NCI-H524 treated with DMSO at 0.1 percent for 48 hours (cell line): ENCODE measurements at regions not wholly inside any gene's neighbourhood (a gene's known extent, or its start where the extent isn't known, plus 50 kb on each side); places are given as distances from the start of the nearest gene placed in this dataset.
A peak's percentile ranks its signal among the peaks of the same experiment; 100 is the strongest.

ENCODE experiments used
- DNase-seq: peaks from one replicate; lab custom pipeline; 2025; lab: John Stamatoyannopoulos, UW

- DNase-seq, result no peak
Measured at GRCh38 chr6:138007014-138007472, 100.2 kb downstream of the PERP start.

DNA sequence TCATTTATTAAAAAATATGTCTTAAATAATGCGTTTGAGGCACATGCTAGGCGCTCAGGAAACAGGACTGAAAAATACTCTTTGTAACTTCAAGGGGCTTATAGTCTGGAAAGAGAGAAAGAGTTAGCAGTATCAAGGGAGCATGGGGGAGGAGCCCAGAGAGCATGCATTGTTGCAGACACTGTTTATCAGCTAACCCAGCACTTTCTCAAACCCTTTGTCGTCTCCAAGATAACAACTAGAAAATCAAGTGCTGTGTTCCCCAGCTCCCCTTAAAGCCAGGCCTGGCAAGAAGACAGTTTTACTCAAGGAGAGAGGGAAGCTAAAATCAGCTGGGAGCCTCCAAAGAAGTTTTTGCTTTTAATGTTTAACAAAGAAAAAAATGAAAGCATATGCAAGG lies 98.4 kb downstream of the PERP start:
- no peak for DNase-seq

DNA sequence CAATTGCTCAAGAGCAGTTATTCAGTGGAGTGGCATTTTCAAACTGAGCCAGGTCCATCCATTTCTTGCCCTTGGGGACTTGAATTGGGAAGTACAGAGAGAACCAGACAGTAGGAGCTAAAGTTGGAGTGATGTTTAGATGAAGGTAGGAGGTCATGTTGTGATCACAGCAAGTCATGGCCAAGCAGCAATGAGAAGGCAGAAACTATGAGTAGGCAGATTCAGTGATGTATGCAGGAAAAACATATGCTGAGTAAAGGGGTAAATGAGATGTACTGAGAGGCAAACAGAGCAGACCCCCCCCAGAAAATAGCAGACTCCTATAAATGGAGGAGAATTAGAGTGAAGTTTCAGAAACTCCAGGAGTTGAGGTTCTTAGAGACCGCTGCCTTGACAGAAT lies 95.8 kb downstream of the PERP start:
- no peak for DNase-seq

GRCh38 chr6:138012682-138013081 lies 94.5 kb downstream of the PERP start:
- DNase-seq, result no peak

DNA sequence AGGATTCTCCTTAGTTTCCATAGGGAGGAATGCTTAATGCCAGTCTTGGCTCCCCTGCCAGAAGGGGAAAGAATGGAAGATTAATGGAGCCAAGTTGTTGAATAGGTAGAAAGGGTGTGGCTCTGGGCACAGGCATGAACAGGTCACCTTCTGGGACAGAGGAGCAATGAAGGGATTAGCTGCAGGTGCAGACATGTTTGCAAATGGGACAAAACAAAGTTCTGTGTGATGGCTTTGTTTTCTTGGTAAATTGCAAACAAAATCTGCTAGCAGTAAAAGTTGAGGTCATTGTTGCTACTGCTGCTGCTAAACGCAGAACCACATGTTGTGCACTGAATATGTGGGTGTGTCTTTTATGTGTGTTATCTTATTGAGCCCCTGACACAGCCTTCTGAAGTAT lies 93.3 kb downstream of the PERP start:
- DNase-seq, result no peak

DNA sequence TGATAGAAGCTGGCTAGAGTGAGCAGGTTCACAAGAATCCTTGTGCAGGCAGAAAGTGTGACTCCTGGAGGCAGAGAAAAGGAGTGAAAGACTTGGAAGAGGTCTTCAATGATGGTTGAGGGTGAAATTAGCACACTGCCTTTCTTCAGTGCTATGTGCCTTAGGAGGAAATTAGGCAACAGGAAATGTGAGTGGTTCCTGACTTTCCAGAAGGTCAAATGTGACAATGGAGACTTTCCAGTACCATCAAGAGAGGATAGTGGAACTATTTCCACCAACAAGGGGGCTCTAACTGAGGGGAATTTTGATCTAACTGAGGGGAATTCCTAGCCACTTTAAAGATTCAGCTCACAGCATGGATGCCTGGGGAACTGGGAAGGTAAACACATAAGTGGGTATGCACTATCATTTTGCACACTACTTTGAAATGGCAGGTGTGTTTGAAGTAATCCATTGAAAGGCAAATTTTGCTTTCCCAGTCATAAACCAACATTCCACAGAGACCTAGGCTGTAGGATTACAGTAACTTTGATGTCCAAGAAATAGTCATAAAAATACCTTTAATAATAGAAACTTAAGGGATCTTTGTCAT lies 90.0 kb downstream of the PERP start:
- no peak for DNase-seq

DNA sequence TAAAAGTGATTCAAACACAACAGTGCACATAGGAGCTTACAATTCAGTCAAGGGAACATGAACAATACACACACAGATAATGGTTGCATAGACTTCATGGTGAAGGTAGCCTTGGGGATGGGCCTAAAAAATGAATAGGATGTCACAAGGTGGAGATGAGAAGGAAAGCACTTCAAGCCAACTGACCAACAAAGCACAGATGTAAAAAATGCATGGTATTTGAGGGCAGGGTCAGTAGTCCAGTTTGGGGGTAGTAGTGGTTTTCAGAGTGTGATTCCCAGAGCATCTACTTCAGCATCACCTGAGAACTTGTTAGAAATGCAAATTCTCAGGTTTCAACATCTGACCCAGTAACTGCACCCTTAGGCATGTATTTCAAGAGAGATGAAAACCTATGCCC lies 88.9 kb downstream of the PERP start:
- DNase-seq, result no peak

GRCh38 chr6:138025528-138025978 lies 81.7 kb downstream of the PERP start:
- no peak for DNase-seq

DNA sequence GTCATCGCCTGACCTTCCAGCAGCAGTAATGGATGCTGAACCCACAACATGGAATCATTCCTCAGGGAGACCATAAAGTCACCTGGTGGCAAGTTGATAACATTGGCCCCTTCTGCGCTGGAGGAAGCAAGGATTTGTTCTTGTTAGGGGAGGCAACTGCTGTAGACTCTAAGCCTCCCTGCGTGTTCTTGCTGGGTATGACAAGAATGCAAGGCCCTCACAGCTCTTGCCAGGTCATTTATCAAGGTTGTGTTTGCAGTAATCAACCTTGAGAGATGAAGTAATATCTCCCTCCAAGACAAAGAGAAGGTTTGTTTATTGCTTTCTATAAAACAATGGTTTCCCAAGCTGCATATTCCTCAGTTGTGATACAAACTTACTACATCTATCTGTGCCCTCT lies 80.9 kb downstream of the PERP start:
- DNase-seq, result no peak

GRCh38 chr6:138028893-138029292 lies 78.3 kb downstream of the PERP start:
- DNase-seq, result no peak

GRCh38 chr6:138030872-138031271 lies 76.3 kb downstream of the PERP start:
- no peak for DNase-seq

- no peak for DNase-seq
Measured at GRCh38 chr6:138031417-138031816, 75.8 kb downstream of the PERP start.

DNA sequence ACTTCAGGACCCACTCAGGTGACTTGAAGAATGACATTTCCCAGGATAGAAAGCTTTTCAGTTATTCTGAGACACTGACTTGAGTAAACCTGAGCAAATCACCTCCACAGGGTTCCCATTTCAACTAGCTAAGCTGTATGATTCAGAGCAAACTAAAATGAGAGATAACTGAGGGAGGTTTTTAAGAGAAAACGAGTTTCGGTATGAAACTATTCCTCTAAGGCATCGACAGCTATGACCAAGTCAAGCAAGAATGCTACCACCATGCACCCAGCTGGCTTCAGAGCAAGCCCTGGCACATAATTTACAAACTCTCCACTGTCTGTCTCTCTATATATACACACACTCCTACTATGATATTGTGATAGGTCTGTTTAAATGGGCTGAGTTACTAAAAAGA lies 75.4 kb downstream of the PERP start:
- no peak for DNase-seq

GRCh38 chr6:138032571-138032970 lies 74.6 kb downstream of the PERP start:
- no peak for DNase-seq

- no peak for DNase-seq
Measured at GRCh38 chr6:138034229-138034628, 73.0 kb downstream of the PERP start.

DNA sequence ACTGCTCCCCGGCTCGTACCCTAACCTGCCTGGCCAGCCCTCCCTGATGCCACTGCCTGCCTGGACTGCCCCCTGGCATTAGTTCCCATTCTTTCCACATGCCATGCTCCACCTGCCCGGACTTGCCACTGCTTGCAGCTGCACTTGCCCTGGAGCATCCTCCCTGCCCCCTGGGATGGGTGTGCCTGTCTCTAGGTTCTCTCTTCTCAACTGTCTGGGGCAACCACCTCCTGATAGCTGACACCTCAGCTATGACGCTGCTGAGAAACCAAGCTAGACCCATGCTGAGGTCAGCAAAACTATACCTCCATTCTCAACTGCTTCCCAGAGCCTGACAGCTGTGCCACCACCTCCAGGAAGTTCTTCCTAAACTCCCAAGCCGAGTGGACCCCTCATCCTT lies 72.1 kb downstream of the PERP start:
- no peak for DNase-seq

- DNase-seq, result no peak
Measured at GRCh38 chr6:138036111-138036510, 71.1 kb downstream of the PERP start.

DNA sequence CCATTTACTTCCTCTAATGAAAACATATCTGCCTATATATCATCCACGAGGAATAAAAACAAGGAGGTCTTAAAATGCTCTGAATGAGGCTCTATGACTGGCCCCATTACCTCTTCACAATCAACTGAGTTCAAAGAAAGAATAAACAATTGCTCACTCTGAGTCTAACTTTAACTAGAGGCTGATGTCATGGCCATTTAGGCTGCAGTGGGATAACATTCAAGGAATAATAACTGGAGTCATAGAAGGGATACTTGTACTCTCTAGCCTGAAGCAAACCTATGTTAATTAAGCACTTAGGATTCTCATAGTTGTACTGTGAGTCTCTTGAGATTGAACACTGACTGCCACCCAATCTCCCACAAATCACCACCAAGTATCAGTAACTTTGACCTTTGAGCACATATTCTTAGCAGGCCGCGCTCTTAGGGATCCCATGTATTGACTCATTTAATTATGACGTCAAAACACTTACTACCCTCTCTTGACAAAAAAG lies 70.2 kb downstream of the PERP start:
- no peak for DNase-seq

DNA sequence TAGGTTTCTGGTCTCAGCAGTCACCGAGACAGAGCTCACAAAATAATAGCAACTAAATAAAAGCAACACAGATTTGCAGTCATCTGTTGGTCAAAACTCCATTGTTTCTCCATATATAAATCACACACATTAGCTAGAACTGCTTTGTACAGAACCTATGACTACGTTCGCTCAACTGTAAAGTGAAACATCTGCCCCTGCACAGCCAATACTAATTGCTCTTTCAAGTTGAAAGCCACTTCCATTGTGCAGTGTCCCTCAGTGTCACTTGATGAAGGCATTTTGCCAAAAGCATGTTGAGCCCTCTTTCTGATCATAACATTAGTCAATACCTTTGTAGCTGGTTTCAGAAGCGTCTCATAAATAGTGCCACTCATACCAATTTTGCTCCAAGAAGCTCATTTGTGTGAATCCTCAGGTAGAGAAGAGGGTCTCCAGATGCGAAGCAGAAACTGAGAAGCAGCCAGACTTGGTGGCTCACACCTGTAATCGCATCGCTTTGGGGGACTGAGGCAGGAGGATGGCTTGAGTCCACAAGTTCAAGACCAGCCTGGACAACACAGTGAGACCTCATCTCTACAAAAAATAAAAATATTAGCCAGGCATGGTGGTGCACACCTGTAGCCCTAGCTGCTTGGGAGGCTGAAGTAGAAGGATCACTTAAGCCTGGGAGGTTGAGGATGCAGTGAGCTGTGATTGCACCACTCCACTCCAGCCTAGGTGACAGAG lies 68.9 kb downstream of the PERP start:
- DNase-seq, result peak; percentile 16
